Skeletal muscle satellite cell (primary cell): ENCODE measurements at regions not wholly inside any gene's neighbourhood (a gene's known extent, or its start where the extent isn't known, plus 50 kb on each side); places are given as distances from the start of the nearest gene placed in this dataset.

ENCODE experiments used
- H3K27me3 ChIP-seq: 2 replicates; pipeline ENCODE4 v1.7.0; 2013; ENCODE audit warnings: low read length; ENCODE audit not compliant: control insufficient read depth, insufficient read depth
- H3K36me3 ChIP-seq: 2 replicates; pipeline ENCODE4 v1.7.0; 2013; ENCODE audit warnings: mild to moderate bottlenecking, control low read depth, low read length; ENCODE audit not compliant: insufficient read depth
- H3K4me1 ChIP-seq: 2 replicates; pipeline ENCODE4 v1.7.0; 2013; ENCODE audit warnings: low read length; ENCODE audit not compliant: control insufficient read depth, insufficient read depth
- H3K4me2 ChIP-seq: 2 replicates; pipeline ENCODE4 v1.7.0; 2013; ENCODE audit warnings: mild to moderate bottlenecking, low read length
- H3K4me3 ChIP-seq: 2 replicates; pipeline ENCODE4 v1.7.0; 2013; ENCODE audit warnings: low read length
- H3K9ac ChIP-seq: 2 replicates; pipeline ENCODE4 v1.7.0; 2013; ENCODE audit warnings: mild to moderate bottlenecking, low read depth, low read length, moderate library complexity
- H3K9me3 ChIP-seq: replicated peaks from 2 replicates; pipeline ENCODE4 v1.7.0; 2013; ENCODE audit warnings: mild to moderate bottlenecking, control low read depth, low read length

DNA sequence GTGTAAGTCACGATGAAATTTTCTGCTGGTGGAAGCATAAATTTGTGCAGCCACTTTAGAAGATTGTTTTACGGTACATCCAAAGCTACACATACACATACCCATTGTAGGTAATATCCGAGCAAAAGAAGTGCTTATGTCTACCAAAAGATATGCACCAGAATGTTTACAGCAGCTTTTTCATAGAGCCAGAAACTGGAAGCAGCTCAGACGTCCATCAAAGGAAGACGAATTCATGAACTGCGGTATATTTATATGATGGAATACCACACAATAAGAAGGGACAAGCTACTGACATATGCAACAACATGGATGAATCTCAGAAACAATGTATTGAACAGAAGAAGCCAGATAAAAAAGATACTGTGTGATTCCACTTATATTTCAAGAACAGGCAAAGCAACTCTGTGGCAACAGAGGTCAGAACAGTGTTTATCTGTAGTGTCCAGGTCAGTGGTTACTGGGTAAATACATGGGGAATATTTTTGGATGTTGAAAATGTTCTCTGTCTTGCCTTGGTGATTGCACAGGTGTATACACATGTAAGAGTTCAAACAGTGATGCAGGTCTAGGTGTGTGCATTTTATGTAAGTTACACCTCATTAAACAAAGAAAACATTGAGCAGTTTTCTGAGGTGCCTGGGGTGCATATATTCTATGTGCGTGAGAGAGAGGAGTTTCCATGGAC, 51.9 kb upstream of the EXOC2 start:
- no peak overlapping the region for H3K4me2 ChIP-seq
- H3K9me3 ChIP-seq = no peaks in the 10 kb centered on the region
- no peak overlapping the region for H3K9ac ChIP-seq
- no peaks in the 10 kb centered on the region for H3K27me3 ChIP-seq
- no peaks in the 10 kb centered on the region for H3K36me3 ChIP-seq
- no peak overlapping the region for H3K4me3 ChIP-seq
- no peaks in the 10 kb centered on the region for H3K4me1 ChIP-seq

DNA sequence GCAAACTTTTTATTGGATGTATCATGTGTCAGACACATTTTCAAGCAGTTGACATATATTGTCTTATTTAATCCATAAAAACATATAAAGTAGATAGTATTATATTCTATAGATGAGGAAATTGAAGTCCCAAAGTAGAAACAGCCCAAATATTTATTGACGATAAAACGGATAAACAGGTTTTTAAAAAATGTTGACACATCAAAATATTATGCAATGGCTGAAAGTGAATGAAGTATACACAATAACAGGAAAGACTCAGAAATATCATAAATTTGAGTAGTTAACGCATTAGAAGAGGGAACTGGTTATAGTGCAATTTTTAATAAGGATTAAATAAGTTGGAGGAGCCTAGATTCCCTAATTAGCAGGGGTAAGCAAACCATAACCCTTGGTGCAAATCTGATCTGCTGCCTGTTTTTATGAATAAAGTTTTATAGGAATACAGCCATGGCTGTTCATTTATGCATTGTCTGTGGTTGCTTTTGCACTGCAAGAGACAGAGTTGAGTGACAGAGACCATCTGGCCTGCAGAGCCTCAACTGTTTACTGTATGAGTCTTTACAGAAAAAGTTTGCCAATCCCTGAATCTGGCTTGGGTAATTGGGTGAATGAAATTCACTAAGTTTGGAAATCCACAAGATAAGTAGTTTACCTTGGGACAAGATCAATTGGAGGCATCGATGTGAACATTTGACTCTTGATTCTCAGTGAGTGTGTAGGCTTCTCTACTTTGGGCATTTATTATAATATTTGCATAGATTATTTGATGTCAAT, 50.6 kb upstream of the EXOC2 start:
- Histone ChIP-seq H3K27me3 (no peaks in the 10 kb centered on the region), H3K4me1 (no peaks in the 10 kb centered on the region), H3K36me3 (no peaks in the 10 kb centered on the region), H3K9me3 (no peaks in the 10 kb centered on the region), H3K4me3 (no peak overlapping the region), H3K9ac (no peak overlapping the region), H3K4me2 (no peak overlapping the region)
